ENCODE measurements at regions not wholly inside any gene's neighbourhood (a gene's known extent, or its start where the extent isn't known, plus 50 kb on each side); places are given as distances from the start of the nearest gene placed in this dataset.

GRCh38 chr11:119977561-119977860 lies 160.4 kb downstream of the TRIM29 start:
- TF ChIP-seq EP300 (IDR thresholded peaks at IDR 0.05) (no peak), POLR2AphosphoS5 (IDR thresholded peaks at IDR 0.05) (no peak), POLR2A (IDR thresholded peaks at IDR 0.05; ENCODE audit: low read depth) (no peak)
- TF ChIP-seq, protein P1, sequence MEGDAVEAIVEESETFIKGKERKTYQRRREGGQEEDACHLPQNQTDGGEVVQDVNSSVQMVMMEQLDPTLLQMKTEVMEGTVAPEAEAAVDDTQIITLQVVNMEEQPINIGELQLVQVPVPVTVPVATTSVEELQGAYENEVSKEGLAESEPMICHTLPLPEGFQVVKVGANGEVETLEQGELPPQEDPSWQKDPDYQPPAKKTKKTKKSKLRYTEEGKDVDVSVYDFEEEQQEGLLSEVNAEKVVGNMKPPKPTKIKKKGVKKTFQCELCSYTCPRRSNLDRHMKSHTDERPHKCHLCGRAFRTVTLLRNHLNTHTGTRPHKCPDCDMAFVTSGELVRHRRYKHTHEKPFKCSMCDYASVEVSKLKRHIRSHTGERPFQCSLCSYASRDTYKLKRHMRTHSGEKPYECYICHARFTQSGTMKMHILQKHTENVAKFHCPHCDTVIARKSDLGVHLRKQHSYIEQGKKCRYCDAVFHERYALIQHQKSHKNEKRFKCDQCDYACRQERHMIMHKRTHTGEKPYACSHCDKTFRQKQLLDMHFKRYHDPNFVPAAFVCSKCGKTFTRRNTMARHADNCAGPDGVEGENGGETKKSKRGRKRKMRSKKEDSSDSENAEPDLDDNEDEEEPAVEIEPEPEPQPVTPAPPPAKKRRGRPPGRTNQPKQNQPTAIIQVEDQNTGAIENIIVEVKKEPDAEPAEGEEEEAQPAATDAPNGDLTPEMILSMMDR (IDR thresholded peaks at IDR 0.05), result no peak
